Activated naive CD8-positive, alpha-beta T cell treated with anti-CD3 and anti-CD28 coated beads, Interleukin-2, amount 10 ng/mL, durations not matched to agents 7 days and 5 days (primary cell): ENCODE measurements at regions not wholly inside any gene's neighbourhood (a gene's known extent, or its start where the extent isn't known, plus 50 kb on each side); places are given as distances from the start of the nearest gene placed in this dataset.
A peak's percentile ranks its signal among the peaks of the same experiment; 100 is the strongest.

Source experiments
- ATAC-seq: fragments of 150-1000 bp; cut with Tn5 transposase; one replicate; pipeline ENCODE4 v1.10.0; 2021; ENCODE audit warnings: low read depth, moderate library complexity
- POLR2A ChIA-PET: fragments of 350-600 bp; sonication (Branson Sonifier 250); formaldehyde crosslinking; loops from one replicate; lab custom pipeline; 2021; ENCODE audit warnings: antibody characterized with exemption; lab: Charles Lee
- DNase-seq: peaks from one replicate; pipeline ENCODE4 v3.0.0; 2021
- H3K27ac Mint-ChIP-seq: one replicate; pipeline ENCODE4 v1.8.0; 2022; ENCODE audit warnings: mild to moderate bottlenecking, mixed read lengths
- H3K27me3 Mint-ChIP-seq: one replicate; pipeline ENCODE4 v1.8.0; 2022; ENCODE audit warnings: mild to moderate bottlenecking, moderate library complexity, mixed read lengths
- H3K36me3 Mint-ChIP-seq: one replicate; pipeline ENCODE4 v1.8.0; 2021; ENCODE audit warnings: mild to moderate bottlenecking, mixed read lengths
- H3K4me1 Mint-ChIP-seq: one replicate; pipeline ENCODE4 v1.8.0; 2021; ENCODE audit warnings: mixed read lengths
- H3K4me3 Mint-ChIP-seq: one replicate; pipeline ENCODE4 v1.8.0; 2022; ENCODE audit warnings: mild to moderate bottlenecking, moderate library complexity, mixed read lengths
- H3K9me3 Mint-ChIP-seq: one replicate; pipeline ENCODE4 v1.8.0; 2021; ENCODE audit warnings: mixed read lengths

DNA sequence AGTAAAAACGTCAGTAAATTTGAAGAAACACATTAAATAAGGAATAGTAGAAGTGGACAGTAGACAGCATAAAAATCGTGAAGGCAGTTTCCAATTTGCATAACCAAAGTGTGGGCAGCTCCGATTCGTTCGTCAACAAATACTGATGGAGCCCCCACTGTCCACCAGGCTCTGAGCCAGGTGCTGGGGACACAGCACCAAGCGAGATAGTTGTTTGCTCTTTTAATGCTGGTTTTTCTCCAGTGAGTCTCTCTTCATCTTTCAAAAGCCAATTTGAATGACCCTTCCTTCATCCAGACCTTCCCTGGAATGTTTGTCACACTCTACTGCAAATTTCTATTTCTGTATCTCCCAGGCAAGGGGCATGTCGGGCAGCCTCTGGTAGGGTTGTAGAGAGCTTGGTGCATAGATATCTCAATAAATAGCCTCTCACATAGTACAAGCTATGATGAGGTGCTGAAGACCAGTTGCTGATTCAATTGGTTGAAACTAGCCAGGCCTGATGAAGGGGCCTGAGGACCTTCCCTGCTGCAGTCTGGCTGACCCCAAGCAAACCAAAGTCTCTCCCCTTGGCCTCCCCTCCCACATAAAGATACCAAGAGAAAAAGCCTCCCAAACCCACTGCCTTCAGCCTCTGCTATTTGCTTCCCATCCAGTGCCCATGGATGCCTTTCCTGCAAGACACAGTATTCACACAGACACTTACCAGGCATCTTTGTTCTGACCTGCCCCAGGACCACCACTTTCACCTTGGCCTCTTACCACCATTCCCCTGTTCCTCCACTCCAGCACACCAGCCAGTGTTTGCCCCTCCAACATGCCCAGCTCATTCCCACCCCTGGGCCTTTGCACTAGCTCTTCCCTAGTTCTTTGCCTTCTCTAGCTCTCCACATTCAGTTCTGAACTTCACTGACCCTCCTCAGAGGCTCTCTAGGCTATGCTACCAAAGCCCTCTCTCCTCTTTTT lies 125.2 kb downstream of the CEBPB start:
- H3K4me3 Mint-ChIP-seq, result no peak overlapping the region
- DNase-seq, result no peak
- no peak overlapping the region for H3K27ac Mint-ChIP-seq
- peaks cover 9% of the 10 kb centered on the region for H3K4me1 Mint-ChIP-seq
- POLR2A ChIA-PET, result no interaction called here
- H3K27me3 Mint-ChIP-seq, result peaks cover 53% of the 10 kb centered on the region
- ATAC-seq, result no peak
- no peaks in the 10 kb centered on the region for H3K36me3 Mint-ChIP-seq
- H3K9me3 Mint-ChIP-seq, result no peaks in the 10 kb centered on the region

DNA sequence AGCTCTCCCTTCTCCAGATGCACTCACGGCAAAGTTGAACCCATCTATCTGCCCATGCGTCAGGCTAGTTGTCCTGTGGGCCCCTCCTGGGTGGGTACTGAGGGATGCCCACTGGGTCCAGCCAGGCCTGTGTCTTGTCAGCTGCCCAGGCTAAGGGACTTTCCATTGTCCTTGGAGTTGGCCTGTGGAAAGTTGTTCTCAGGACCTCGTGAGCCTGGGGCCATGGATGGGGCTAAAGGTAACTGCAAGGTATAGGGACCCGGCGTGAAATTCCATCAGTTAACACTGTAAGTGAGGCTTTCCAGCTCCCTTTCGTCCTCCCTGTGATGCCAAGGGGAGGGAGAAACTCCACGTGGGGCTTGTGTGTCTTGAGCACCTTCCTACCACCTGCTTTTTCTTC lies 126.5 kb downstream of the CEBPB start:
- H3K4me1 Mint-ChIP-seq, result peaks cover 7% of the 10 kb centered on the region
- POLR2A ChIA-PET, result no interaction called here
- no peaks in the 10 kb centered on the region for H3K9me3 Mint-ChIP-seq
- peaks cover 51% of the 10 kb centered on the region for H3K27me3 Mint-ChIP-seq
- no peaks in the 10 kb centered on the region for H3K36me3 Mint-ChIP-seq
- DNase-seq, result no peak
- no peak overlapping the region for H3K27ac Mint-ChIP-seq
- H3K4me3 Mint-ChIP-seq, result no peak overlapping the region
- no peak for ATAC-seq

DNA sequence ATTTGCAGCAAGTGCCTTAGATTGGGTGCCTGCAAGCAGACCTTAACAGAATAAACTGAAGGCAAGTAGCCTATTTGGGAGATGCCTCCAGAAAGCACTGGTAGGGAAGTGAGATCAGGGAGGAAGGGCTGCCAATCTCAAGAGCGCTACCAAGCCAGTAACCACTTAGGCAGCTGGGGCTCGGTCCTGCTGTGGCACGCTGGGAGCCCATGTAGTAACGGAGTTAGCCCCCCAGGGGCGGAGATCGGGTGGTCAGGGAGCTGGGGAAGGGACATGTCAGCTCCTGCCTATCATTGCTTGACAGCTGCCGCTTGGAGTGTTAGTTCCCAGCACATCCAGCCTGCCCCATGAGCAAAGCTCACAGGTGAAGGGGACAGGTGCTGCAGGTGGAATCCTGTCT lies 127.0 kb downstream of the CEBPB start:
- H3K4me1 Mint-ChIP-seq, result peaks cover 8% of the 10 kb centered on the region
- H3K4me3 Mint-ChIP-seq, result no peak overlapping the region
- no peak overlapping the region for H3K27ac Mint-ChIP-seq
- H3K27me3 Mint-ChIP-seq, result peaks cover 46% of the 10 kb centered on the region
- no peak for ATAC-seq
- POLR2A ChIA-PET, result no interaction called here
- no peak for DNase-seq
- no peaks in the 10 kb centered on the region for H3K9me3 Mint-ChIP-seq
- no peaks in the 10 kb centered on the region for H3K36me3 Mint-ChIP-seq

DNA sequence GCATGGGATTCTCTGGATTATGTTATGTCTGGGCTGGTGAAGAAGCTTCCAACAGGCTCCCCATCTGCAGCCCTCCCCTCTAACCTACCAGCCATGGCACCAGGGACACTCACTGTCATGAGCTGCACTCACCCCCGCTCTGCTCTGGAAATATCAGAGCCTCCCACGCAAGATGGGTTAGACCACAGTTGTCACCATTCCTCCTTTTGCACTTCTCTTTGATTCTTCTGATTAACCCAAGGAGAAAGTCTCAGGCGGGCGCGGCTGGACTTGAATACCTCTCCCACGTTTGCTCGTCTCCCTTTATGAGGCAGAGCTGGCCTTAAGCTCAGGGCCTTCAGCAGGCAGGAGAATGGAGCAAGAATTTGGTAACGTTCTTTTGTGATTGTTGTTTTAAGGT lies 128.1 kb downstream of the CEBPB start:
- Mint-ChIP-seq H3K27me3 (peaks cover 38% of the 10 kb centered on the region), H3K4me1 (peaks cover 9% of the 10 kb centered on the region), H3K4me3 (no peak overlapping the region), H3K27ac (no peak overlapping the region), H3K9me3 (no peaks in the 10 kb centered on the region), H3K36me3 (no peaks in the 10 kb centered on the region)
- no peak for DNase-seq
- POLR2A ChIA-PET, result no interaction called here
- no peak for ATAC-seq

DNA sequence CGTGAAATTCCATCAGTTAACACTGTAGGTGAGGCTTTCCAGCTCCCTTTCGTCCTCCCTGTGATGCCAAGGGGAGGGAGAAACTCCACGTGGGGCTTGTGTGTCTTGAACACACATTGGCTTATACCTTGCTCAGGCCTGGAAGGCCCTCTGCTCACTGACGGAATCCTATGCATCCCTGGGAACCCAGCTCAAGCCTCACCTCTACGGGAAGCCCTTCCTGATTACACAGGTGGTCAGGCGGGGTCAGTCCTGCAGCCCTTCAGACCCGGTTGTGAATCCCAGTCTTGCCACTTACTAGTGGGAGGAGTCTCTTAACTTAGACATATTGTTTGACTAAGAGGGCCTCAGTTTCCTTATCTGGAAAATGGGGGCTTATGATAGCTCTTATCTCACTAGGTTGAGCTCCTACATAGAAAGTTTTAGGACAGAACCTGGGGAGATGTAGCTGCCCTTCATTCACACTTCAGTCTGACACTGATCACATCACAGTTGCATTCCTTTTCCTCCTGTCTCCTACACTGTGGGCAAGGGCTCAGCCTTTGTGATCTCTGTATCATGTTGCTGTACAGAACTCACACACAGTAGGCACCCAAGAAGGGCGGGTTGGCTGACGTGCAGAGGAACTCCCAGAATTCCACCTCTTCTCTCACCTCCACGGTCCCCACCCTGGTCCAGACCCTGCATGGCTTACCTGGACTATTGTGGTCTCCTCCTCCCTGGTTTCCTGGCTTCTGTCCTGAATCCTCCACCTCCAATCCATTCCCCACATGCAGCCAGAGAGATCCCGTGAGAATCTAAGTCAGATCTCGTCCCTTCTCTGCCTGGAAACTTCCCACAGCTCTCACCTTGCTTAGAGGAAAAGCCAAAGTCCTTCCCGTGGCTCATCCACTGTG lies 129.6 kb downstream of the CEBPB start:
- Mint-ChIP-seq H3K36me3 (no peaks in the 10 kb centered on the region), H3K4me1 (peaks cover 11% of the 10 kb centered on the region), H3K27ac (no peak overlapping the region), H3K9me3 (no peaks in the 10 kb centered on the region), H3K4me3 (no peak overlapping the region), H3K27me3 (peaks cover 25% of the 10 kb centered on the region)
- POLR2A ChIA-PET, result no interaction called here
- DNase-seq (no peak), ATAC-seq (no peak)

DNA sequence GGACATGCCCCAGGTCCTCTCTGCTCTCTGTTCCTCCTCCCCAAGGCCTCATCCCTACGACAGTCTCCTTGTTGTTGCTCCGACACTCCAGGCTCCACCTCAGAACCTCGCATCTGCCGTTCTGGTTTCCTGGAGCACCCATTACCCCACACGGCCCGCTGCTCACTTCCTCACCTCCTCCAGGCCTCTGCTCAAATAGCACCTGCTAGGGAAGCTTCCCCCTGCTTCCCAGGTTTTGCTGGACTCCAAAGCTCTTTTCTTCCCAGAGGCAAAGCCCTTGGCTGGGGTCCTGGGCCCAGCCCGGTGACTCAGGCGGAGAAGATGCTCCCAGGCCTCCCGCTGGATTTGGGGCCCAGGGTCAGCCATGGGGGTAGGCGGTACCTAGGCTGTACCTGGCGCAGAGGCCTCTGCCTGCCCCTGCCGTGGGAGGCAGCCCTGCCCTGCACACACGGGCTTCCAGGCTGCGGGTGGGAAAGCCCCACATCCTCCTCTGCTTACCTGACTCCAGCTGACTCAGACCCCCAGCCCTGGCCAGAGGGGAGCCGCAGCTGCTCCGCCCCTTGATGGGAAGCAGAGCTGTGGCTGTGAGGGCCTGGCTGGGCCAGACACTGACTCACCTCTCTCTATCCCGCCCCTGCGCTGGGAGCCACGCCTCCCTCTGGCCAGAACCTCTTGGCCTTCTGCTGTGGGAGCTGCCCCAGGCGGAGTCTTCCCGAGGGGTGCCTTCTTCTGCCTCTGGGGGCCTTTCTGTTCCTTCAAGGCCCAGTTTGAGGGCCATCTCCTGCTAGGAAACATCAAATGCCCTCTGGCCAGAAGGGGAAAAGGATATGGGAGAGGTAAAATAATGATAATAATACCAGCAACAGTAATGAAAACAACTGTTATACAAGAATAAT lies 130.5 kb downstream of the CEBPB start:
- H3K27me3 Mint-ChIP-seq, result peaks cover 17% of the 10 kb centered on the region
- H3K36me3 Mint-ChIP-seq, result peaks cover 2% of the 10 kb centered on the region
- DNase-seq (no peak), ATAC-seq (no peak)
- peaks cover 11% of the 10 kb centered on the region for H3K4me1 Mint-ChIP-seq
- POLR2A ChIA-PET, result no interaction called here
- H3K4me3 Mint-ChIP-seq, result no peak overlapping the region
- H3K27ac Mint-ChIP-seq, result peak overlapping the region; percentile 4
- H3K9me3 Mint-ChIP-seq, result peaks cover 3% of the 10 kb centered on the region

DNA sequence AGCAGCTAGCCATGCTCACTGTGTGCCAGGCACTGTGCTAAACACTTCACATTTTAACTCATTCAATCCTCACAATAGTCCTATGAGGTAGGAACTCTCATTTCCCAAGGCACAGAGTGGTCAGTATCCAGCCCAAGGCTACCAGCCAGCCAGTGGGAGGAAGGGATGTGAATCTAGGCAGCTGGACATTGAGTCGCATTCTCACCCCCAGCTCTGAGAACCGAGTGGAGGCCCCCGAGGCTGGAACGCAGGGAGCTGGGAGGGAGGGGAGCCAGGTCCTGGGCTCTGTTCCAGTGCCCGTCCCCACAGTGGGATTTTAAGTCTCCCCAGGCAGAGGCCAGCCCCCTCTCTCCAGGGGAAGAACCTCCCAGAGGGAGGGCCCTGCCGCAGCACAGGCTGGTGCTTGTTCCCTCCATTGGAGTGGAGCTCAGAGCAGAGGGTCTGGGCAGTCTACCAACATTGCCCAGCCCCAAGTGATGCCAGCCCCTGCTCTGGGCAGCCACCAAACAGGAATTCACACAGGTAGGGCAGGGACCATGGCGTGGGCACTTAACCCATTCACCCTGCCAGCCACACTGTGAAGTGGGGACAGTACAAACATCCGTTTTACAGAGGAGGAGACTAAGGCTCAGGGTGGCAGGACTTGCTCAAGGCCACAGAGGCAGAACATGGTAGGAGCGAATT lies 131.3 kb downstream of the CEBPB start:
- Mint-ChIP-seq H3K36me3 (peaks cover 2% of the 10 kb centered on the region), H3K27ac (no peak overlapping the region), H3K9me3 (peaks cover 3% of the 10 kb centered on the region), H3K27me3 (peaks cover 15% of the 10 kb centered on the region), H3K4me3 (no peak overlapping the region), H3K4me1 (peaks cover 11% of the 10 kb centered on the region)
- DNase-seq, result no peak
- no peak for ATAC-seq
- POLR2A ChIA-PET, result no interaction called here

DNA sequence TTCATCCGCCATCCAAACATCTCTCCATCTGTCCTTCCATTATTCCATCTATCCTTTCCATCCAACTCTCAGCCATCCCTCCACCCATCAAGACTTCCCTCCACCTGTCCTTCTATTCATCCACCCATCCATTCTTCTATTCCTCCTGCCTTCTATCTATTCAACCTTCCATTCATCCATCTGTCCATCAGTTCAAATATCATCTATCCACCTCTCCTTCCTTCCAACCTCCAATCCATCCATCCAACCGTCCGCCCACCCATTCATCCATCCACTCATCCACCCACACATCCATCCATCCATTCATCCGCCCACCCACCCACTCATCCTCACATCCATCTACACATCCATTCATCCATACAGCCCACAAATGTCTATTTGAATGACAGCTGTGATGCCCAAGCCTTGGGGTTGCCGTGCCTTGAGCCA lies 132.1 kb downstream of the CEBPB start:
- peaks cover 2% of the 10 kb centered on the region for H3K36me3 Mint-ChIP-seq
- no peak for ATAC-seq

DNA sequence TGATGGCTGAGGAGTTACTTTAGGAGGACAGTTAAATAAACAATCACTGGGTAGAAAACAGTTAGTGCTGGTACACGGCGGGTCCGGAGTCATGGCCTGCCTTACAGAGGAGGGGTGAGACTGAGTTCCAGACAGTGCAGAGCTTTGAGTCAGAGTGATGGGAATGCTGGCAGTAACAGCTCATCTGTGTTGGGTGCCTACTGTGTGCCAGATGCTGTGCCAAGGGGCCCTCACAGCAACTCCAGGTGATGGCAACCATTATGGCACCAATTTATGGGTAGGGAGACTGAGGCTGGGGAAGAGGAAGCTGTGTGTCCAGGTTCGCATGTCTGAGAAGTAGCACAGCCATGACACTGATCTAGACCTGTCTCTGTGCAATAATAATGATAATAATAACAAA lies 132.6 kb downstream of the CEBPB start:
- Mint-ChIP-seq H3K4me1 (peaks cover 11% of the 10 kb centered on the region), H3K9me3 (peaks cover 3% of the 10 kb centered on the region), H3K4me3 (no peak overlapping the region), H3K36me3 (peaks cover 2% of the 10 kb centered on the region), H3K27me3 (peaks cover 16% of the 10 kb centered on the region), H3K27ac (no peak overlapping the region)
- DNase-seq (no peak), ATAC-seq (no peak)
- POLR2A ChIA-PET, result no interaction called here

More for the DNA sequence above, 132.1 kb downstream of the CEBPB start:
- DNase-seq, result no peak
- POLR2A ChIA-PET, result no interaction called here
- Mint-ChIP-seq H3K4me1 (peaks cover 11% of the 10 kb centered on the region), H3K27ac (no peak overlapping the region), H3K27me3 (peaks cover 12% of the 10 kb centered on the region), H3K4me3 (no peak overlapping the region), H3K9me3 (peaks cover 3% of the 10 kb centered on the region)

DNA sequence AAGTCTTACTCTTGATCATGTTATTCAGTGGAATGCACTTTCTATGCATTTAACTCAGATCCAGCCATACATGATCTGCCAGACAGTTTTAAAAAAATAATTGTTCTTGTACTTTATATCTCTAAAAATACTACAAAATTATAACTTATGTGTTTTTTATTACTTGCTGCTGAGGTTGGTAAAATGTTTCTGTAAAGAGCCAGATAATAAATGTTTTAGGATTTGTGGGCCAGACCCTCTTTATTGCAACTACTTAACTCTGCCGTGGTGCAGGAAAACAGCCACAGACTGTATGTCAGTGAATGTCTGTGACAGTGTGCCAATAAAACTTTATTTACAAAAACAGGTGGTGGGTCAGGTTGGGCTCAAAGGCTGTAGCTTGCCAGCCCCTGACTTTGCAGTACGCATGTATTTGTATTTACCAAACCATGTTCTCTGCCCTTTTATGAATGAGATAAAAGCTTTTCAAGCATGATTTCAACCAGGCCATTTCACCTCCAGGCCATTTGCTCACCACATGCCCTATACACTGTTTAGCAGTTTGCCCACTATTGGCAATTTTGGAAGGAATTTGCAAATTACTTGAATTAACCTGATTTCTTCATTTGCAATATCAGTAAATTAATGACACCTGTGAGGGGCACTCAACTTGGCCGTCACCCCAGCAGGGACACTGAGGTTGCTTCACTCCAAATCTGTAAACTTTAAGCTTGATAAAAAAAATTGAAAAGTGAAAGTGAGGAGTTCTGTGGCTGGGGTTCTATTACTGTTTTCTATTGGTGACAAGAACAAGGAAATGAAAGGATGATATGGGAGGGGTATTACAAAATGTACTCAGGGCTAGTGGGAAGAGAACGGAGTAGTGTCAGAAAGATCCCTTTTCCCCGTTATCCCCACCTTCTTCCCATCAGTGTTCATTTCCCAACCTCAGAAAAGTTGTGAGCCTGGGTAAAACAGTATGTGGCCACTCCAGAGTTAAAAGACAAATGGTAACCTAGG lies 133.4 kb downstream of the CEBPB start:
- ATAC-seq, result no peak
- H3K4me3 Mint-ChIP-seq, result no peak overlapping the region
- peaks cover 2% of the 10 kb centered on the region for H3K36me3 Mint-ChIP-seq
- H3K27ac Mint-ChIP-seq, result no peak overlapping the region
- H3K9me3 Mint-ChIP-seq, result peaks cover 3% of the 10 kb centered on the region
- peaks cover 10% of the 10 kb centered on the region for H3K27me3 Mint-ChIP-seq
- DNase-seq, result no peak
- H3K4me1 Mint-ChIP-seq, result peaks cover 8% of the 10 kb centered on the region
- POLR2A ChIA-PET, result no interaction called here

DNA sequence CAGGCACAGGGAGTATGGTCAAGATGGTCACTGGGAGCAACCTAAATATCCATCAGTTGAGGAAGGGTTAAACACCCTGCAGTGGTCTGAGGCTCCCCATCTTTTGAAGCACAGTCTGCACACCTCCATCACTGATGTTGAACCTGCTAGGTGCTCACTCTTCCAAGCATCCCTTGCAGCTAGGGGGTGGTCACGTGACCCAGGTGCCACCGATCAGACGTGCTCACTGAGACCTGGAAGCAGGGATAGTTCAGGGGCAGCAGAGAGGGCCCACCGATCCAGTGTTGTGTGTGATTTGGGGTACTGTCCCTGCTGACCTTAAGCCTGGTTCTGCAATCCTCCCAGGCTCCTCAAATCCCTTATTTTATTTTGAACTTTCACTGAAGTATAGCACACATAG lies 134.6 kb downstream of the CEBPB start:
- Mint-ChIP-seq H3K27me3 (peaks cover 15% of the 10 kb centered on the region), H3K4me1 (peaks cover 14% of the 10 kb centered on the region), H3K9me3 (peaks cover 10% of the 10 kb centered on the region), H3K36me3 (peaks cover 2% of the 10 kb centered on the region), H3K4me3 (no peak overlapping the region), H3K27ac (no peak overlapping the region)
- POLR2A ChIA-PET, result no interaction called here
- ATAC-seq (no peak), DNase-seq (peak; percentile 10)
